Esophagus squamous epithelium (tissue), 4 donors: ENCODE measurements at regions not wholly inside any gene's neighbourhood (a gene's known extent, or its start where the extent isn't known, plus 50 kb on each side); places are given as distances from the start of the nearest gene placed in this dataset.
"Not testable (repeated sequence)": the region's sequence is repeated elsewhere in the genome, so short reads cannot be mapped to it uniquely, and the experiment has no call there.

Experiments
- CTCF ChIP-seq, 6 experiments: fragments of 450-650 bp in 4 of 6; fragments of 200-600 bp in 2 of 6; sonication (generic) in 2 of 6; IDR thresholded peaks; one replicate each; pipeline ENCODE4 v1.5.1; 2016 to 2019; ENCODE audit warnings: antibody characterized with exemption in 6 of 6, mild to moderate bottlenecking in 4 of 6, moderate library complexity in 4 of 6
- POLR2A ChIP-seq, 4 donors: fragments of 450-650 bp; IDR thresholded peaks; one replicate each; pipeline ENCODE4 v1.6.1; 2017; ENCODE audit warnings: antibody characterized with exemption in 4 of 4, mild to moderate bottlenecking in 4 of 4, moderate library complexity in 3 of 4

DNA sequence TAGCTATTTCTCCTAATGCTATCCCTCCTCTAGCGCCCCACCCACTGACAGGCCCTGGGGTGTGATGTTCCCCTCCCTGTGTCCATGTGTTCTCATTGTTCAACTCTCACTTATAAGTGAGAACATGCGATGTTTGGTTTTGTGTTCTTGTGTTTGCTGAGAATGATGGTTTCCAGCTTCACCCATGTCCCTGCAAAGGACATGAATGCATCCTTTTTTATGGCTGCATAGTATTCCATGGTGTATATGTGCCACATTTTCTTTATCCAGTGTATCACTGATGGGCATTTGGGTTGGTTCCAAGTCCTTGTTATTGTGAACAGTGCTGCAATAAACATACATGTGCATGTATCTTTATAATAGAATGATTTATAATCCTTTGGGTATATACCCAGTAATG, 115.3 kb upstream of the OR9Q1 start:
- TF ChIP-seq CTCF, POLR2A (IDR thresholded peaks at IDR 0.05): not testable (repeated sequence)
